ENCODE measurements at regions not wholly inside any gene's neighbourhood (a gene's known extent, or its start where the extent isn't known, plus 50 kb on each side); places are given as distances from the start of the nearest gene placed in this dataset.
"Not testable (repeated sequence)": the region's sequence is repeated elsewhere in the genome, so short reads cannot be mapped to it uniquely, and the experiment has no call there.

GRCh38 chr5:89668821-89669220 lies 740.7 kb downstream of the CETN3 start:
- 73 to 89% (median 80%) methylated on average over 3 of the region's 3 CpGs for WGBS, 5 donors

GRCh38 chr5:89662499-89662898 lies 747.1 kb downstream of the CETN3 start:
- no peak overlapping the region for H3K27ac ChIP-seq
- TF ChIP-seq POLR2AphosphoS5 (IDR thresholded peaks at IDR 0.05) (no peak), CTCF (IDR thresholded peaks at IDR 0.05 in 8 of 11, conservative IDR thresholded peaks at IDR 0.05 in 3 of 11) (no peak), POLR2A (IDR thresholded peaks at IDR 0.05) (no peak)
- H3K36me3 ChIP-seq, result no peaks in the 10 kb centered on the region
- WGBS, 5 donors, result 60 to 77% (median 70%) methylated on average over 4 of the region's 4 CpGs
- H3K4me3 ChIP-seq, result no peak overlapping the region
- H3K4me1 ChIP-seq, result no peaks in the 10 kb centered on the region
- no peaks in the 10 kb centered on the region for H3K27me3 ChIP-seq (replicated peaks in 1 of 7)
- peaks cover 0 to 36% (median 21%) of the 10 kb centered on the region in 8 donors for H3K9me3 ChIP-seq
- DNase-seq, result no peak
- intact Hi-C loops (cut with DNase I; ENCODE audit: low total_unique reads), result no loop called here

More at GRCh38 chr5:89668821-89669220, 740.7 kb downstream of the CETN3 start:
- Histone ChIP-seq H3K27me3 (replicated peaks in 1 of 7) (no peaks in the 10 kb centered on the region), H3K4me3 (no peak overlapping the region), H3K27ac (no peak overlapping the region), H3K4me1 (no peaks in the 10 kb centered on the region), H3K36me3 (no peaks in the 10 kb centered on the region), H3K9me3 (peaks cover 0 to 19% (median 14%) of the 10 kb centered on the region in 8 donors)
- TF ChIP-seq CTCF (IDR thresholded peaks at IDR 0.05 in 8 of 11, conservative IDR thresholded peaks at IDR 0.05 in 3 of 11) (no peak), POLR2AphosphoS5 (IDR thresholded peaks at IDR 0.05) (no peak), POLR2A (IDR thresholded peaks at IDR 0.05) (no peak)
- intact Hi-C loops (cut with DNase I; ENCODE audit: low total_unique reads), result no loop called here
- DNase-seq, result no peak

- no peak for DNase-seq
- Histone ChIP-seq H3K27ac (no peak overlapping the region), H3K4me3 (no peak overlapping the region), H3K9me3 (peaks cover 0 to 18% (median 3%) of the 10 kb centered on the region in 8 donors), H3K36me3 (no peaks in the 10 kb centered on the region), H3K27me3 (replicated peaks in 1 of 7) (no peaks in the 10 kb centered on the region), H3K4me1 (no peaks in the 10 kb centered on the region)
- 87 to 92% (median 88%) methylated on average over 5 of the region's 5 CpGs for WGBS, 5 donors
- TF ChIP-seq POLR2A (IDR thresholded peaks at IDR 0.05) (no peak), CTCF (IDR thresholded peaks at IDR 0.05 in 8 of 11, conservative IDR thresholded peaks at IDR 0.05 in 3 of 11) (no peak), POLR2AphosphoS5 (IDR thresholded peaks at IDR 0.05) (no peak)
- intact Hi-C loops (cut with DNase I; ENCODE audit: low total_unique reads), result no loop called here
Observed at GRCh38 chr5:89638871-89639270, 755.9 kb upstream of the MEF2C start.

- H3K36me3 ChIP-seq; intact Hi-C loops (cut with DNase I; ENCODE audit: low total_unique reads); H3K27ac ChIP-seq; H3K27me3 ChIP-seq (replicated peaks in 1 of 7); H3K4me3 ChIP-seq; H3K4me1 ChIP-seq; DNase-seq: not testable (repeated sequence)
- WGBS, 5 donors, result 74 to 90% (median 87%) methylated on average over 3 of the region's 3 CpGs
- peaks cover 0 to 22% (median 14%) of the 10 kb centered on the region in 8 donors for H3K9me3 ChIP-seq
Observed at GRCh38 chr5:89634176-89634575, 751.2 kb upstream of the MEF2C start.

GRCh38 chr5:89630064-89630463 lies 747.1 kb upstream of the MEF2C start:
- H3K27me3 ChIP-seq (replicated peaks in 1 of 7); DNase-seq; H3K36me3 ChIP-seq; H3K27ac ChIP-seq; H3K4me3 ChIP-seq; intact Hi-C loops (cut with DNase I; ENCODE audit: low total_unique reads); H3K4me1 ChIP-seq: not testable (repeated sequence)
- peaks cover 0 to 27% (median 20%) of the 10 kb centered on the region in 8 donors for H3K9me3 ChIP-seq

Measured in spleen (tissue), 11 donors.